Fibroblast of the aortic adventitia (primary cell): ENCODE measurements at regions not wholly inside any gene's neighbourhood (a gene's known extent, or its start where the extent isn't known, plus 50 kb on each side); places are given as distances from the start of the nearest gene placed in this dataset.

Experiments
- DNase-seq: peaks from one replicate; pipeline ENCODE4 v3.0.0-alpha.2; 2010; ENCODE audit warnings: low read depth
- H3K4me3 ChIP-seq: 2 replicates; pipeline ENCODE4 v1.5.1; 2011; ENCODE audit warnings: low read depth, mild to moderate bottlenecking, control low read depth, low read length, moderate library complexity
- CTCF ChIP-seq: IDR thresholded peaks from 2 replicates; pipeline ENCODE4 v1.5.1; 2011; ENCODE audit warnings: mild to moderate bottlenecking, low read length, control low read depth, inconsistent platforms; ENCODE audit not compliant: insufficient read depth

GRCh38 chr17:73972901-73973300 lies 230.6 kb upstream of the RPL38 start:
- H3K4me3 ChIP-seq: no peak overlapping the region
- DNase-seq: no peak
- TF ChIP-seq CTCF: no peak

GRCh38 chr17:73973586-73974409 lies 229.7 kb upstream of the RPL38 start:
- DNase-seq: no peak
- no peak for TF ChIP-seq CTCF
- no peak overlapping the region for H3K4me3 ChIP-seq

DNA sequence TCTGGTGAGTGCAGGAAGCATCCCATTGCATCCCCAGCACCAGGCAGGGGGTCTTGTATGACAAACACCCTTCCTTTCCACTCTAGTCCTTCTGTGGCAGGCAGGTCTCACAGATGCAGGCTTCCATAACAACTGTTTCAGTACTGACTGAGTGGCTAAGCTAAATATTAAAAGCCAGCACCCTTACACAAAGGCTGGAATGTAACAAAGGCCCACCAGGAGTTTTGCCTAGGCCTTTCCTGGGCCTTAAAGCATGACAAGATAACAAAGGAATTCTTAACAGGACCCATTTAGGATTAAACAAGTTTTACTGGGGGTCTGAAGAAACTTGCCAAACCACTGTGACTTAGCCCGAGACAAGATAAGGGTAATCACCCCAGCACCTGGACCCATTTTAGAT lies 228.9 kb upstream of the RPL38 start:
- TF ChIP-seq CTCF: no peak
- no peak for DNase-seq
- H3K4me3 ChIP-seq: no peak overlapping the region

DNA sequence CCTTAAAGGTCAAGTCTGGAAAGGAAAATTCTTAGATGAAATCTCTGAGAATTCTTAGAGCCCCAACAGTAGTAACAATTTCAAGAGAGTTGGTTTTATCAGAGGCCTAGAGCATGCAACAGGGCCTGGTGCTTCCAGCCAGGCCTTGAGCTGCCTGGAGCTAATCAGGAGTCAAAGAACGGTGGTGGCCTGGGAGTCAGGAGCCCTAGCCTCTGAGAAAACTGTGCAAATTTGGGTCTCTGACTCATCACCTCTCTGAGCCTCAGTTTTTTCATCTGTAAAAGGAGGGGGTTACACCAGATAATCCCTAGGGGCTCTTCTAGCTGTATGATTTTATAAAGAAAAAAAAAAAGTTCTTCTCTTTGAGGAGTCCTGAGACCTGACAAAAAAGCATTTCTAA lies 227.3 kb upstream of the RPL38 start:
- DNase-seq: no peak
- no peak overlapping the region for H3K4me3 ChIP-seq
- no peak for TF ChIP-seq CTCF

- peak; percentile 4 for DNase-seq
- H3K4me3 ChIP-seq: no peak overlapping the region
- no peak for TF ChIP-seq CTCF
Observed at GRCh38 chr17:73976676-73977521, 226.6 kb upstream of the RPL38 start.

- TF ChIP-seq CTCF: no peak
- no peak overlapping the region for H3K4me3 ChIP-seq
- DNase-seq: no peak
Observed at GRCh38 chr17:73980517-73980916, 223.0 kb upstream of the RPL38 start.
